K562 (cell line): ENCODE measurements at regions not wholly inside any gene's neighbourhood (a gene's known extent, or its start where the extent isn't known, plus 50 kb on each side); places are given as distances from the start of the nearest gene placed in this dataset.

Source experiments
- NR2C2 ChIP-seq, 2 experiments: fragments of 200-800 bp in 1 of 2; sonication (Bioruptor generic) in 1 of 2; sonication (generic) in 1 of 2; formaldehyde crosslinking in 1 of 2; IDR thresholded peaks; 2 replicates each; pipeline versions ENCODE4 v1.6.1 to v1.8.0; 2016 to 2022; ENCODE audit warnings: mild to moderate bottlenecking in 1 of 2, missing compliant biosample characterization in 1 of 2, missing genetic modification characterization in 1 of 2, missing genetic modification reagents in 1 of 2
- ZNF316 ChIP-seq: fragments of 450-650 bp; IDR thresholded peaks from 2 replicates; pipeline ENCODE4 v1.6.1; 2016
- ZNF589 ChIP-seq: fragments of 200-800 bp; sonication (Bioruptor generic); IDR thresholded peaks from 2 replicates; pipeline ENCODE4 v1.6.1; 2016; ENCODE audit warnings: low read depth, missing genetic modification characterization, missing compliant biosample characterization
- TF ChIP-seq, protein P1 (sequence below): fragments of 200-600 bp; sonication (generic); IDR thresholded peaks from one replicate; pipeline ENCODE4 v1.6.1; 2012; ENCODE audit warnings: mild to moderate bottlenecking, low read depth, low read length, inconsistent platforms
- TF ChIP-seq, protein P2 (sequence below): sonication (generic); formaldehyde crosslinking; IDR thresholded peaks from 2 replicates; pipeline ENCODE4 v1.8.0; 2022; ENCODE audit warnings: mild to moderate bottlenecking, missing genetic modification reagents, borderline replicate concordance

DNA sequence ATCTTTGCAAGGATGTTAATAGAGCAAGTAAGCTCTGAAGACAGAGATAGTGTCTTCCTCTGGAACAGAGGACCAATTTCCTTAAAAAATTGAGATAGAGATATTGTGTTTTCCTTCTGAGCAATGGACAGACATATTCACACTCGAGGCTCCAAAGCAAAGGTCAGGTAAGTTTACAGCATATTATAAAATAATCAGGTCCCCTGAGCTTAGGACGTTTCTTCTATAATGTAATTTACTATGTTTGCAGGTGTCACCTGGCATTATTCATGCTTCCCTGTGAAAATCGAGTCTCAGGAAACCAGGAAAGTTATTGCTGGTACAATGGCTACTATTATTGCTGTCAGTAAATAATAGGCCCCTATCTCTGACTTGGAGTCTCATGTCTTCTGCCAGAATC is 1135.8 kb upstream of the ACVR2A start (continued):
- TF ChIP-seq NR2C2 (CRISPR knock-in tag; IDR thresholded peaks at IDR 0.05) (no peak), NR2C2 (tag; IDR thresholded peaks at IDR 0.05) (no peak), ZNF589 (CRISPR knock-in tag) (no peak), ZNF316 (no peak)
- TF ChIP-seq, protein P1, sequence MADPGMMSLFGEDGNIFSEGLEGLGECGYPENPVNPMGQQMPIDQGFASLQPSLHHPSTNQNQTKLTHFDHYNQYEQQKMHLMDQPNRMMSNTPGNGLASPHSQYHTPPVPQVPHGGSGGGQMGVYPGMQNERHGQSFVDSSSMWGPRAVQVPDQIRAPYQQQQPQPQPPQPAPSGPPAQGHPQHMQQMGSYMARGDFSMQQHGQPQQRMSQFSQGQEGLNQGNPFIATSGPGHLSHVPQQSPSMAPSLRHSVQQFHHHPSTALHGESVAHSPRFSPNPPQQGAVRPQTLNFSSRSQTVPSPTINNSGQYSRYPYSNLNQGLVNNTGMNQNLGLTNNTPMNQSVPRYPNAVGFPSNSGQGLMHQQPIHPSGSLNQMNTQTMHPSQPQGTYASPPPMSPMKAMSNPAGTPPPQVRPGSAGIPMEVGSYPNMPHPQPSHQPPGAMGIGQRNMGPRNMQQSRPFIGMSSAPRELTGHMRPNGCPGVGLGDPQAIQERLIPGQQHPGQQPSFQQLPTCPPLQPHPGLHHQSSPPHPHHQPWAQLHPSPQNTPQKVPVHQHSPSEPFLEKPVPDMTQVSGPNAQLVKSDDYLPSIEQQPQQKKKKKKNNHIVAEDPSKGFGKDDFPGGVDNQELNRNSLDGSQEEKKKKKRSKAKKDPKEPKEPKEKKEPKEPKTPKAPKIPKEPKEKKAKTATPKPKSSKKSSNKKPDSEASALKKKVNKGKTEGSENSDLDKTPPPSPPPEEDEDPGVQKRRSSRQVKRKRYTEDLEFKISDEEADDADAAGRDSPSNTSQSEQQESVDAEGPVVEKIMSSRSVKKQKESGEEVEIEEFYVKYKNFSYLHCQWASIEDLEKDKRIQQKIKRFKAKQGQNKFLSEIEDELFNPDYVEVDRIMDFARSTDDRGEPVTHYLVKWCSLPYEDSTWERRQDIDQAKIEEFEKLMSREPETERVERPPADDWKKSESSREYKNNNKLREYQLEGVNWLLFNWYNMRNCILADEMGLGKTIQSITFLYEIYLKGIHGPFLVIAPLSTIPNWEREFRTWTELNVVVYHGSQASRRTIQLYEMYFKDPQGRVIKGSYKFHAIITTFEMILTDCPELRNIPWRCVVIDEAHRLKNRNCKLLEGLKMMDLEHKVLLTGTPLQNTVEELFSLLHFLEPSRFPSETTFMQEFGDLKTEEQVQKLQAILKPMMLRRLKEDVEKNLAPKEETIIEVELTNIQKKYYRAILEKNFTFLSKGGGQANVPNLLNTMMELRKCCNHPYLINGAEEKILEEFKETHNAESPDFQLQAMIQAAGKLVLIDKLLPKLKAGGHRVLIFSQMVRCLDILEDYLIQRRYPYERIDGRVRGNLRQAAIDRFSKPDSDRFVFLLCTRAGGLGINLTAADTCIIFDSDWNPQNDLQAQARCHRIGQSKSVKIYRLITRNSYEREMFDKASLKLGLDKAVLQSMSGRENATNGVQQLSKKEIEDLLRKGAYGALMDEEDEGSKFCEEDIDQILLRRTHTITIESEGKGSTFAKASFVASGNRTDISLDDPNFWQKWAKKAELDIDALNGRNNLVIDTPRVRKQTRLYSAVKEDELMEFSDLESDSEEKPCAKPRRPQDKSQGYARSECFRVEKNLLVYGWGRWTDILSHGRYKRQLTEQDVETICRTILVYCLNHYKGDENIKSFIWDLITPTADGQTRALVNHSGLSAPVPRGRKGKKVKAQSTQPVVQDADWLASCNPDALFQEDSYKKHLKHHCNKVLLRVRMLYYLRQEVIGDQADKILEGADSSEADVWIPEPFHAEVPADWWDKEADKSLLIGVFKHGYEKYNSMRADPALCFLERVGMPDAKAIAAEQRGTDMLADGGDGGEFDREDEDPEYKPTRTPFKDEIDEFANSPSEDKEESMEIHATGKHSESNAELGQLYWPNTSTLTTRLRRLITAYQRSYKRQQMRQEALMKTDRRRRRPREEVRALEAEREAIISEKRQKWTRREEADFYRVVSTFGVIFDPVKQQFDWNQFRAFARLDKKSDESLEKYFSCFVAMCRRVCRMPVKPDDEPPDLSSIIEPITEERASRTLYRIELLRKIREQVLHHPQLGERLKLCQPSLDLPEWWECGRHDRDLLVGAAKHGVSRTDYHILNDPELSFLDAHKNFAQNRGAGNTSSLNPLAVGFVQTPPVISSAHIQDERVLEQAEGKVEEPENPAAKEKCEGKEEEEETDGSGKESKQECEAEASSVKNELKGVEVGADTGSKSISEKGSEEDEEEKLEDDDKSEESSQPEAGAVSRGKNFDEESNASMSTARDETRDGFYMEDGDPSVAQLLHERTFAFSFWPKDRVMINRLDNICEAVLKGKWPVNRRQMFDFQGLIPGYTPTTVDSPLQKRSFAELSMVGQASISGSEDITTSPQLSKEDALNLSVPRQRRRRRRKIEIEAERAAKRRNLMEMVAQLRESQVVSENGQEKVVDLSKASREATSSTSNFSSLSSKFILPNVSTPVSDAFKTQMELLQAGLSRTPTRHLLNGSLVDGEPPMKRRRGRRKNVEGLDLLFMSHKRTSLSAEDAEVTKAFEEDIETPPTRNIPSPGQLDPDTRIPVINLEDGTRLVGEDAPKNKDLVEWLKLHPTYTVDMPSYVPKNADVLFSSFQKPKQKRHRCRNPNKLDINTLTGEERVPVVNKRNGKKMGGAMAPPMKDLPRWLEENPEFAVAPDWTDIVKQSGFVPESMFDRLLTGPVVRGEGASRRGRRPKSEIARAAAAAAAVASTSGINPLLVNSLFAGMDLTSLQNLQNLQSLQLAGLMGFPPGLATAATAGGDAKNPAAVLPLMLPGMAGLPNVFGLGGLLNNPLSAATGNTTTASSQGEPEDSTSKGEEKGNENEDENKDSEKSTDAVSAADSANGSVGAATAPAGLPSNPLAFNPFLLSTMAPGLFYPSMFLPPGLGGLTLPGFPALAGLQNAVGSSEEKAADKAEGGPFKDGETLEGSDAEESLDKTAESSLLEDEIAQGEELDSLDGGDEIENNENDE = no peak
- TF ChIP-seq, protein P2, sequence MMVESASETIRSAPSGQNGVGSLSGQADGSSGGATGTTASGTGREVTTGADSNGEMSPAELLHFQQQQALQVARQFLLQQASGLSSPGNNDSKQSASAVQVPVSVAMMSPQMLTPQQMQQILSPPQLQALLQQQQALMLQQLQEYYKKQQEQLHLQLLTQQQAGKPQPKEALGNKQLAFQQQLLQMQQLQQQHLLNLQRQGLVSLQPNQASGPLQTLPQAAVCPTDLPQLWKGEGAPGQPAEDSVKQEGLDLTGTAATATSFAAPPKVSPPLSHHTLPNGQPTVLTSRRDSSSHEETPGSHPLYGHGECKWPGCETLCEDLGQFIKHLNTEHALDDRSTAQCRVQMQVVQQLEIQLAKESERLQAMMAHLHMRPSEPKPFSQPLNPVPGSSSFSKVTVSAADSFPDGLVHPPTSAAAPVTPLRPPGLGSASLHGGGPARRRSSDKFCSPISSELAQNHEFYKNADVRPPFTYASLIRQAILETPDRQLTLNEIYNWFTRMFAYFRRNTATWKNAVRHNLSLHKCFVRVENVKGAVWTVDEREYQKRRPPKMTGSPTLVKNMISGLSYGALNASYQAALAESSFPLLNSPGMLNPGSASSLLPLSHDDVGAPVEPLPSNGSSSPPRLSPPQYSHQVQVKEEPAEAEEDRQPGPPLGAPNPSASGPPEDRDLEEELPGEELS (CRISPR knock-in tag) = no peak
- TF ChIP-seq, all 486 proteins: peak for 0
